HCT116 (cell line): ENCODE measurements at regions not wholly inside any gene's neighbourhood (a gene's known extent, or its start where the extent isn't known, plus 50 kb on each side); places are given as distances from the start of the nearest gene placed in this dataset.
A peak's percentile ranks its signal among the peaks of the same experiment; 100 is the strongest.

Source experiments
- ATAC-seq: fragments of 200-7000 bp; cut with Tn5 transposase; 2 replicates; pipeline ENCODE4 v1.9.1; 2020; ENCODE audit warnings: mild to moderate bottlenecking, moderate library complexity
- BruUV-seq: library from RNA; stranded (reverse); fragments of 400-500 nt; replicated peaks from 2 replicates; lab custom pipeline; 2021; lab: Mats Ljungman, UMichigan
- CTCF ChIA-PET: fragments of 300-600 bp; sonication (Branson Sonifier 250); formaldehyde crosslinking; loops from one replicate; lab custom pipeline; 2021; ENCODE audit warnings: antibody characterized with exemption; lab: Charles Lee
- POLR2A ChIA-PET: fragments of 300-600, 350-600 bp; sonication (Branson Sonifier 250); formaldehyde crosslinking; loops from one replicate; lab custom pipeline; 2021; ENCODE audit warnings: antibody characterized with exemption; lab: Charles Lee
- RAD21 ChIA-PET, 2 experiments: fragments of 300-600 bp; sonication (Branson Sonifier 250); formaldehyde crosslinking; loops; one replicate each; lab custom pipeline; 2023; ENCODE audit warnings: low total read pairs in 2 of 2; ENCODE audit not compliant: uncharacterized antibody in 2 of 2, unreplicated experiment in 2 of 2, low non-redundant PET in 1 of 2; lab: Charles Lee
- DNase-seq: peaks from one replicate; pipeline ENCODE4 v3.0.0-alpha.2; 2010; ENCODE audit warnings: low read depth, low spot score
- H2AFZ ChIP-seq: fragments of 200-600 bp; shearing (Covaris generic), sonication (generic); 2 replicates; pipeline ENCODE4 v1.6.1; 2017; ENCODE audit warnings: low read depth, mixed run types, mixed read lengths, antibody characterized with exemption, low read length; ENCODE audit not compliant: poor library complexity, severe bottlenecking
- H3K27ac ChIP-seq: 2 replicates; pipeline ENCODE4 v1.5.1; 2012; ENCODE audit warnings: low read depth, low read length
- H3K27me3 ChIP-seq: fragments of 200-600 bp; sonication (generic); 2 replicates; pipeline ENCODE4 v1.6.1; 2016; ENCODE audit warnings: mixed run types, low read length, mixed read lengths; ENCODE audit not compliant: insufficient read depth
- H3K36me3 ChIP-seq, 2 experiments: fragments of 200-500 bp in 1 of 2; fragments of 200-600 bp in 1 of 2; sonication (Bioruptor generic) in 1 of 2; sonication (generic) in 1 of 2; 2 replicates each; pipeline versions ENCODE4 v1.5.1 to v1.6.1; 2014 to 2016; ENCODE audit warnings: low read length in 2 of 2, inconsistent platforms in 1 of 2, mixed read lengths in 1 of 2, mixed run types in 1 of 2; ENCODE audit not compliant: insufficient read depth in 2 of 2, control insufficient read depth in 1 of 2
- H3K4me1 ChIP-seq, 2 experiments: fragments of 200-600 bp in 1 of 2; sonication (generic) in 1 of 2; 2 replicates each; pipeline versions ENCODE4 v1.5.1 to v1.6.1; 2012 to 2017; ENCODE audit warnings: low read length in 2 of 2, inconsistent platforms in 1 of 2, mild to moderate bottlenecking in 1 of 2, mixed read lengths in 1 of 2, mixed run types in 1 of 2, moderate library complexity in 1 of 2; ENCODE audit not compliant: insufficient read depth in 2 of 2, control insufficient read depth in 1 of 2
- H3K4me2 ChIP-seq: fragments of 200-600 bp; sonication (generic); 2 replicates; pipeline ENCODE4 v1.6.1; 2017; ENCODE audit warnings: mixed run types, low read length, mixed read lengths
- H3K4me3 ChIP-seq, 2 experiments: fragments of 200-600 bp in 1 of 2; sonication (generic) in 1 of 2; replicated peaks in 1 of 2; 2 replicates each; pipeline ENCODE4 v1.5.1; 2011 to 2016; ENCODE audit warnings: low read length in 2 of 2, control low read depth in 1 of 2, low read depth in 1 of 2, mild to moderate bottlenecking in 1 of 2, mixed read lengths in 1 of 2, mixed run types in 1 of 2
- H3K79me2 ChIP-seq: fragments of 200-600 bp; sonication (generic); 2 replicates; pipeline ENCODE4 v1.6.1; 2017; ENCODE audit warnings: mild to moderate bottlenecking, mixed run types, low read length, moderate library complexity, mixed read lengths; ENCODE audit not compliant: insufficient read depth
- H3K9ac ChIP-seq: fragments of 200-600 bp; sonication (generic); 2 replicates; pipeline ENCODE4 v1.6.1; 2016; ENCODE audit warnings: low read length, mixed read lengths
- H3K9me2 ChIP-seq: fragments of 200-600 bp; sonication (generic), shearing (Covaris generic); 2 replicates; pipeline ENCODE4 v1.6.1; 2017; ENCODE audit warnings: mixed run types, mild to moderate bottlenecking, moderate library complexity; ENCODE audit not compliant: insufficient read depth
- H3K9me3 ChIP-seq, 2 experiments: fragments of 200-500 bp in 1 of 2; fragments of 200-600 bp in 1 of 2; sonication (Bioruptor generic) in 1 of 2; sonication (generic) in 1 of 2; 2 replicates each; pipeline ENCODE4 v1.6.1; 2014 to 2017; ENCODE audit warnings: low read length in 2 of 2, mixed read lengths in 2 of 2, inconsistent platforms in 1 of 2, low read depth in 1 of 2, mild to moderate bottlenecking in 1 of 2, mixed run types in 1 of 2, moderate library complexity in 1 of 2; ENCODE audit not compliant: control insufficient read depth in 1 of 2, insufficient read depth in 1 of 2
- H4K20me1 ChIP-seq: fragments of 200-600 bp; sonication (generic), shearing (Covaris generic); 2 replicates; pipeline ENCODE4 v1.6.1; 2017; ENCODE audit warnings: mixed run types, mild to moderate bottlenecking, moderate library complexity; ENCODE audit not compliant: insufficient read depth
- CEBPB ChIP-seq: IDR thresholded peaks from 2 replicates; pipeline ENCODE4 v1.6.1; 2012; ENCODE audit warnings: low read depth
- CTCF ChIP-seq, 3 experiments: fragments of 200-600 bp in 1 of 3; sonication (generic) in 1 of 3; IDR thresholded peaks in 2 of 3; conservative IDR thresholded peaks in 1 of 3; 2 replicates each; pipeline ENCODE4 v1.5.1; 2012 to 2017; ENCODE audit warnings: low read depth in 2 of 3, low read length in 2 of 3, antibody characterized with exemption in 1 of 3, borderline replicate concordance in 1 of 3, control low read depth in 1 of 3, mild to moderate bottlenecking in 1 of 3, mixed read lengths in 1 of 3, mixed run types in 1 of 3, moderate library complexity in 1 of 3; ENCODE audit not compliant: insufficient read depth in 1 of 3
- ELF1 ChIP-seq: IDR thresholded peaks from 2 replicates; pipeline ENCODE4 v1.6.1; 2012; ENCODE audit warnings: low read depth, borderline replicate concordance
- EZH2 ChIP-seq: fragments of 200-600 bp; sonication (generic); IDR thresholded peaks from 2 replicates; pipeline ENCODE4 v1.6.1; 2017; ENCODE audit warnings: antibody characterized with exemption, mixed run types
- JUND ChIP-seq: IDR thresholded peaks from 2 replicates; pipeline ENCODE4 v1.6.1; 2012
- MAX ChIP-seq: IDR thresholded peaks from 2 replicates; pipeline ENCODE4 v1.6.1; 2012
- POLR2AphosphoS5 ChIP-seq: IDR thresholded peaks from 2 replicates; pipeline ENCODE4 v1.6.1; 2011; ENCODE audit warnings: mild to moderate bottlenecking, low read depth, low read length, moderate library complexity
- RAD21 ChIP-seq: IDR thresholded peaks from 2 replicates; pipeline ENCODE4 v1.6.1; 2012; ENCODE audit warnings: low read depth, mild to moderate bottlenecking
- REST ChIP-seq: IDR thresholded peaks from 2 replicates; pipeline ENCODE4 v1.6.1; 2012; ENCODE audit warnings: low read depth
- SP1 ChIP-seq: IDR thresholded peaks from 2 replicates; pipeline ENCODE4 v1.6.1; 2012; ENCODE audit warnings: low read depth
- SRF ChIP-seq: IDR thresholded peaks from 2 replicates; pipeline ENCODE4 v1.6.1; 2012; ENCODE audit warnings: low read depth
- TCF7L2 ChIP-seq: IDR thresholded peaks from 2 replicates; pipeline ENCODE4 v1.7.0; 2011; ENCODE audit warnings: borderline replicate concordance, inconsistent platforms; ENCODE audit not compliant: insufficient read depth, insufficient read length; ENCODE audit errors: extremely low read depth
- YY1 ChIP-seq: IDR thresholded peaks from 2 replicates; pipeline ENCODE4 v1.6.1; 2011; ENCODE audit warnings: low read length, low read depth, moderate library complexity, mild to moderate bottlenecking; ENCODE audit not compliant: insufficient replicate concordance; ENCODE audit errors: extremely low read depth
- ZFX ChIP-seq: fragments of 450-650 bp; IDR thresholded peaks from 2 replicates; pipeline ENCODE4 v1.6.1; 2017
- ZNF274 ChIP-seq: fragments of 200-500 bp; sonication (Bioruptor generic); IDR thresholded peaks from 2 replicates; pipeline ENCODE4 v1.6.1; 2014; ENCODE audit warnings: mild to moderate bottlenecking, low read depth, low read length, inconsistent platforms
- intact Hi-C: fragments of 100-400 bp; cut with micrococcal nuclease; formaldehyde crosslinking; loops from 2 replicates; pipeline ENCODE4 v1.10.0; 2022

- ATAC-seq = no peak
- peak overlapping the region; percentile 77 for H3K4me2 ChIP-seq
- no peak for DNase-seq
- CTCF ChIA-PET = interaction anchor here (0.7 kb wide), 1 partner anchor 171 kb away, joined by 3 read pairs; no protein-coding TSS in a partner anchor
- intact Hi-C loops = no loop called here
- no peaks in the 10 kb centered on the region for H4K20me1 ChIP-seq
- H3K27me3 ChIP-seq = no peaks in the 10 kb centered on the region
- H3K9me2 ChIP-seq = no peaks in the 10 kb centered on the region
- H3K36me3 ChIP-seq = no peaks in the 10 kb centered on the region
- BruUV-seq = no TSS peak
- H3K9me3 ChIP-seq = no peaks in the 10 kb centered on the region
- H3K9ac ChIP-seq = no peak overlapping the region
- H3K27ac ChIP-seq = no peak overlapping the region
- POLR2A ChIA-PET = no interaction called here
- peaks cover 27 to 74% of the 10 kb centered on the region in 2 experiments for H3K4me1 ChIP-seq
- H2AFZ ChIP-seq = no peak overlapping the region
- peak; percentile 62; the same call in 1 of the 2 replicates for TF ChIP-seq CEBPB
- no peak for TF ChIP-seq SP1
- TF ChIP-seq JUND = no peak
- RAD21 ChIA-PET = no interaction called here
- no peak overlapping the region for H3K4me3 ChIP-seq
- H3K79me2 ChIP-seq = no peaks in the 10 kb centered on the region
These were observed 64.5 kb downstream of the C11orf91 start for GRCh38 chr11:33636104-33636503.

- peaks cover 27 to 70% of the 10 kb centered on the region in 2 experiments for H3K4me1 ChIP-seq
- BruUV-seq = no TSS peak
- TF ChIP-seq REST (no peak), POLR2AphosphoS5 (no peak), SRF (no peak), ZFX (no peak), EZH2 (no peak), ZNF274 (no peak), SP1 (no peak), ELF1 (no peak), JUND (no peak), MAX (no peak), CEBPB (no peak), CTCF (IDR thresholded peaks at IDR 0.05 in 2 of 3, conservative IDR thresholded peaks at IDR 0.05 in 1 of 3; ENCODE audit: borderline replicate concordance in 1 of 3, insufficient read depth in 1 of 3, low read depth in 2 of 3, low read length in 2 of 3) (no peak), RAD21 (no peak), YY1 (no peak), TCF7L2 (no peak)
These were observed 65.5 kb downstream of the C11orf91 start for GRCh38 chr11:33635161-33635560.

More at GRCh38 chr11:33635161-33635560, 65.5 kb downstream of the C11orf91 start:
- H3K4me3 ChIP-seq = no peak overlapping the region
- H3K79me2 ChIP-seq = no peaks in the 10 kb centered on the region
- no peaks in the 10 kb centered on the region for H3K9me3 ChIP-seq
- DNase-seq (no peak), ATAC-seq (no peak)
- H3K27me3 ChIP-seq = no peaks in the 10 kb centered on the region
- H3K9me2 ChIP-seq = no peaks in the 10 kb centered on the region
- H3K36me3 ChIP-seq = no peaks in the 10 kb centered on the region
- H2AFZ ChIP-seq = no peak overlapping the region
- CTCF ChIA-PET = no interaction called here
- no peaks in the 10 kb centered on the region for H4K20me1 ChIP-seq
- H3K4me2 ChIP-seq = peak overlapping the region; percentile 77
- POLR2A ChIA-PET = no interaction called here
- H3K27ac ChIP-seq = no peak overlapping the region
- H3K9ac ChIP-seq = peak overlapping the region; percentile 59; the same call in 1 of the 2 replicates
- intact Hi-C loops = no loop called here
- RAD21 ChIA-PET = no interaction called here
